IPS DF 6.9 (cell line): ENCODE measurements at regions not wholly inside any gene's neighbourhood (a gene's known extent, or its start where the extent isn't known, plus 50 kb on each side); places are given as distances from the start of the nearest gene placed in this dataset.

Experiments
- DNase-seq: peaks from one replicate; pipeline ENCODE4 v3.0.0-alpha.2; 2013; ENCODE audit warnings: low read depth, low spot score
- H3K27ac ChIP-seq: one replicate; pipeline ENCODE4 v1.5.1; 2013; ENCODE audit warnings: low read length, control low read depth
- H3K27me3 ChIP-seq: 2 replicates; pipeline ENCODE4 v1.6.1; 2013; ENCODE audit warnings: mild to moderate bottlenecking, low read length; ENCODE audit not compliant: control insufficient read depth, insufficient read depth
- H3K36me3 ChIP-seq: 2 replicates; pipeline ENCODE4 v1.6.1; 2013; ENCODE audit warnings: low read length; ENCODE audit not compliant: control insufficient read depth, insufficient read depth
- H3K4me1 ChIP-seq: 2 replicates; pipeline ENCODE4 v1.6.1; 2013; ENCODE audit warnings: low read length; ENCODE audit not compliant: control insufficient read depth, insufficient read depth
- H3K4me3 ChIP-seq: 2 replicates; pipeline ENCODE4 v1.5.1; 2013; ENCODE audit warnings: mild to moderate bottlenecking, low read length
- H3K9me3 ChIP-seq: 2 replicates; pipeline ENCODE4 v1.6.1; 2013; ENCODE audit warnings: low read length, inconsistent platforms; ENCODE audit not compliant: control insufficient read depth, insufficient read depth
- WGBS: extraction: QIAGEN DNeasy Blood & Tissue Kit; methylation state at CpG from one replicate; pipeline ENCODE4 v1.1.7; 2013; ENCODE audit warnings: mixed read lengths, missing lambda C conversion rate; ENCODE audit not compliant: insufficient read length, insufficient coverage; 5-methylcytosine and 5-hydroxymethylcytosine counted together

DNA sequence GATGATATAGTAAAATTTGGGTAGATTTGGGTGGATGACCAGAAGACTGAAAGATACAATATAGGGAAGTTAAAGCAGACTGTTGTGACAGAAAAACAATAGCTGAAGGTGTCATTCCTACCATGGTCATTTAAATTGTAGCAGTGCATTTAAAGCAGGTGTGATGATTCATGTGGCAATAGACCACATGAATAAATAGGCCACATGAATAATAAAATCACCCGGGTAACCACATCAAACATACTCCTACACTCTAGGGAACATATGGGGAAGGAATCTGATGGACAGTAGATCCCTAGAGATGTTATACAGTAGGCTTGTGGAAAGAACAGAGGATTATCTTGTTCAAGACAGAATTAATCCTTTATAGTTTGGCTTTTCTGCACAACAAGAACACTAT is 392.6 kb downstream of the SLITRK5 start:
- Histone ChIP-seq H3K4me1 (no peaks in the 10 kb centered on the region), H3K27ac (no peak overlapping the region), H3K36me3 (no peaks in the 10 kb centered on the region), H3K4me3 (no peak overlapping the region), H3K27me3 (no peaks in the 10 kb centered on the region), H3K9me3 (no peaks in the 10 kb centered on the region)
- WGBS: no CpG with 5 or more reads among the region's 1 CpG
- no peak for DNase-seq

- no peak for DNase-seq
- Histone ChIP-seq H3K27ac (no peak overlapping the region), H3K9me3 (no peaks in the 10 kb centered on the region), H3K27me3 (no peaks in the 10 kb centered on the region), H3K36me3 (no peaks in the 10 kb centered on the region), H3K4me1 (no peaks in the 10 kb centered on the region), H3K4me3 (no peak overlapping the region)
- WGBS: no CpG with 5 or more reads among the region's 2 CpGs
Observed at GRCh38 chr13:88066847-88067246, 395.7 kb downstream of the SLITRK5 start.

GRCh38 chr13:88068316-88068715 is 397.1 kb downstream of the SLITRK5 start:
- DNase-seq: no peak
- Histone ChIP-seq H3K27ac (no peak overlapping the region), H3K36me3 (no peaks in the 10 kb centered on the region), H3K4me3 (no peak overlapping the region), H3K9me3 (no peaks in the 10 kb centered on the region), H3K27me3 (no peaks in the 10 kb centered on the region), H3K4me1 (no peaks in the 10 kb centered on the region)
- no CpG with 5 or more reads among the region's 1 CpG for WGBS

DNA sequence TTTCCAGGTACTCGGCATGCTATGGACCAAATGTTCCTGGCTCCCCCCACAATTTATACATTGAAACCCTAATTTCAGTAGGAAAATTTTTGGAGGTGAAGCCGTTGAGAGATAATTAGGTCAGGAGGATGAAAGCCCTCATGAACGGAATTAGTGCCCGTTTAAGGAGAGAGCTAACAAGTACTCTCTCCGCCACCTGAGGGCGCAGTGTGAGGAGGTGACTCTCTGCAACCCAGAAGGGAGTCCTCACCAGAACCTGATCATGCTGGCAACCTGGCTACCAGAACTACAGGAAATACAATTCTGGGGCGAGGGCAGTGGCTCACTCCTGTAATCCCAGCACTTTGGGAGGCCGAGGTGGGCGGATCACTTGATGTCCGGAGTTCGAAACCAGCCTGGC is 397.8 kb downstream of the SLITRK5 start:
- Histone ChIP-seq H3K36me3 (no peaks in the 10 kb centered on the region), H3K27ac (no peak overlapping the region), H3K4me1 (no peaks in the 10 kb centered on the region), H3K9me3 (no peaks in the 10 kb centered on the region), H3K27me3 (no peaks in the 10 kb centered on the region), H3K4me3 (no peak overlapping the region)
- WGBS: no CpG with 5 or more reads among the region's 11 CpGs
- DNase-seq: peak; percentile 50

DNA sequence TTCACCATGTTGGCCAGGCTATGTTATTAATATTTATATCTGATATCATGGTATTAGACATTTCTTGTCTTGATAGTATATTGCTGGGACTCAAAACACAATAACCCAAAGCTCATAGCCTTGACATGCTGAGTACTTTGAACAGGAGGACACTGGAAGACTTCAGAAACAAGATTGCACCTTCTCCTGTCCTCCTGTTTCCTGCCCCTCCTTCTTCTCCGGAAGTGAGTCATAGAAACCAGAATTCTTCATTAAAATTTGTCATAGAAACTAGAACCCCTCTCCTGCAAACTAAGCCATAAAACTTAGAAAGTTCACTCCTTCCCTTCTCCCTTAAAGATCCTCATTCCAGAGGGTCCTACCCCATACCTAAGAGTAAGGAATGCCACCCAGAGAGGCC is 400.2 kb downstream of the SLITRK5 start:
- Histone ChIP-seq H3K27me3 (no peaks in the 10 kb centered on the region), H3K9me3 (no peaks in the 10 kb centered on the region), H3K36me3 (no peaks in the 10 kb centered on the region), H3K4me3 (no peak overlapping the region), H3K4me1 (no peaks in the 10 kb centered on the region), H3K27ac (no peak overlapping the region)
- DNase-seq: no peak
- WGBS: no CpG with 5 or more reads among the region's 1 CpG

DNA sequence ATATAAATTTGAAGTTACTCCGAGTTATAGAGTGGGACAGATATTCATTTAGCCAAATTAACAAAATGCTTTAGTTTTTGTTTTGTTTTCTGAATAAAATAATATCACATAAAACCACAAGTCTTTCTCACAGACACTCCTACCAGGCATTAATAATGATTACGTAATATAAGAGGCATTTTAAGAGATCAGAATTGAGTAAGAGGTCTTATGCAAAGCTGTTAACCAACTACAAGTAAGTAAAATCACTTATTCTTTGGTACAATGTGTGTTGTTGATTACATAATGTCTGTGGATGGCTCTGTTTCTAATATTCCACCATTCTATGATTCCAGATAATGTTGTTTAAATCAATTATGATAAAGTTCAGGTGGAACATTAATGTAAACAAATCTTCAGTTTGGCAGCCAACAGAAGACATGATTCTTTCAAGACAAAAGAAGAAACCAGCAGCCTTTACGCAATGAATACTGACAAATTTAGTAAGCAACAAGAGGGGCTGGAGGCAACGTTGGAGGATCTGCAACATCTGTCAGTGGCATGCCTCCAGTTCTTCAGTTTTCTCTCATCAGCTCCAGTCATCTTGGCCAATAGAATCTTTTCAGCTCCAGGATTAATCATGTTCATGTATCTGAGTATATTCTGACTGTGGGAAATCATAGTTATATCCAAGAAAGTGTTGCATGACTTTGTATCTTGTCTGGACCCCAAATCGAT is 403.8 kb downstream of the SLITRK5 start:
- H3K36me3 ChIP-seq: no peaks in the 10 kb centered on the region
- WGBS: 100% methylated on average over 1 of the region's 5 CpGs
- no peaks in the 10 kb centered on the region for H3K9me3 ChIP-seq
- H3K4me1 ChIP-seq: no peaks in the 10 kb centered on the region
- H3K27me3 ChIP-seq: no peaks in the 10 kb centered on the region
- no peak for DNase-seq
- H3K27ac ChIP-seq: no peak overlapping the region
- no peak overlapping the region for H3K4me3 ChIP-seq

DNA sequence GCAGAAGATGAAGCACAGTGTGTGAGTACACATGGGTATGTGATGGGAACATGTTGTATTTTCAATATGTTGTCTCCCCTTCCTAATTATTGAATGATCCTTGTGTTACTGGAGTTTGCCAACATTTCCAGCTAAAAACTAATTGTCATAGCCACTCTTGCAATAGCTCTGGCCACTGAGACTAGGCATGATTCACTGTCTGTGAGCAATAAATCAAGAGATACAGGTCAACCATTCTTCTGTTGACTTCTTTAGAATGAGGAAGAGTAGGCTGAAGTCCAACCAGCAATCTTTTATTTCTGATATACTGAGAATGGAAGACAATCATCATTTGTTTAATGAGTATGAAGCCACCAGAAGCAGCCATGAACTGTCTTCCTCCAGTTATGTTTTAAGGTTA is 413.9 kb downstream of the SLITRK5 start:
- Histone ChIP-seq H3K4me1 (no peaks in the 10 kb centered on the region), H3K36me3 (no peaks in the 10 kb centered on the region), H3K4me3 (no peak overlapping the region), H3K27ac (no peak overlapping the region), H3K27me3 (no peaks in the 10 kb centered on the region), H3K9me3 (no peaks in the 10 kb centered on the region)
- DNase-seq: no peak

DNA sequence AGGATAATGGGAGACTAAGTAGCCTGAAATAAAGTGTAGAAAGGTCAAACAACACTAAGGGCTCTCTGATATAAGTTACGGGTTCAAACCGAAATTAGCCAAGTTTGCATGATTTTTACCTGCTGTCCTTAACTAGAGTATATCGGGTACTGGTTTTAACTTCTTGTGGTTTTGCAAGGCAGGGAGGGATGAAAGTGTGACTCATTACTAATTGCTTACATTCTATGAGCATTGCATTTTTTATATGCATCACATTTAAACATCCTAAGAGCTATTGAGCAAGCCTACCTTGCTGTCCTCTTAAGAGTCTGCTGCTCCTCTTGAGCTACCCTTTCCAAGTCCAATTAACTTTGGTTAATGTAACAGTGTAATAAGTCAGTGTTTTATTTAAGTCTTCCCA is 415.4 kb downstream of the SLITRK5 start:
- DNase-seq: no peak
- Histone ChIP-seq H3K36me3 (no peaks in the 10 kb centered on the region), H3K4me3 (no peak overlapping the region), H3K27me3 (no peaks in the 10 kb centered on the region), H3K27ac (no peak overlapping the region), H3K9me3 (no peaks in the 10 kb centered on the region), H3K4me1 (no peaks in the 10 kb centered on the region)
- WGBS: no CpG with 5 or more reads among the region's 3 CpGs

DNA sequence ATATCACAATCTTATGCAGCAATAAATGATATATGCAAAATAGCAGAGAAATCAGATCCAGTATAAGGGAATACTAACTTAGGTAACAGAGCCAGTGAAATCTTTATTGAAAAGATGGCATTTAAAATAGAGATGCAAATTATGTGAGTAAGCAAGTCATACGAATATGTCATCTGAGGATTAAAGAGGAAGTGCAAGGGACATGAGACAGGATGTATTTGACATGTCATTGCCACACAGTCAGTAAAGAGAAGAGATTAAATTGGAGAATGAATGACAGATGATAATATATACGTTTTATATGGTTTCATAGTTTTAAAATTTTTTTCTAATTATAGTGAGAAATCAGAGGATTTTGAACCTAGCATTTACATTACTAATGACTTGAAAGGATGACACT is 426.4 kb downstream of the SLITRK5 start:
- Histone ChIP-seq H3K9me3 (no peaks in the 10 kb centered on the region), H3K36me3 (no peaks in the 10 kb centered on the region), H3K4me3 (no peak overlapping the region), H3K27ac (no peak overlapping the region), H3K27me3 (no peaks in the 10 kb centered on the region), H3K4me1 (no peaks in the 10 kb centered on the region)
- no CpG with 5 or more reads among the region's 2 CpGs for WGBS
- DNase-seq: no peak

DNA sequence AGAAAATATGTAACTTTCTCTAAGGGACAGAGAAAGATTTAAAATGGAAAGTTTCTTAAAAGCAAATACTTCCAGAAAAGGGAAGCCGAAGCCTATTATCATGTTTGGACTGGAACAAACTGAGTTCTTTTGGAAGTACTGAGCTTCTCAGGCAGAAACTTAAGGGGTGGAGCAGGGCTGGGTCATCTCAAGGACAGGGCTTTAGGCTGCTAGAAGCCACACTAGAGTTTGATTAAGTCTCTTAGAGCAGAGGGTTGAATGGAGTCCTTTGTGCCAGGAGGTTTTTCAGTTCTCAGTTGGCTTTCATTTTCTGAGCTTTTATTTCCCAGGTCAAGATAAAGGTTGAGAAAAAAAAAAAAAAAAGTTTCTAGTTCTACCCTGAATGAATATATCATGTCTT is 432.7 kb downstream of the SLITRK5 start:
- no peaks in the 10 kb centered on the region for H3K9me3 ChIP-seq
- H3K4me1 ChIP-seq: no peaks in the 10 kb centered on the region
- DNase-seq: no peak
- no CpG with 5 or more reads among the region's 1 CpG for WGBS
- H3K36me3 ChIP-seq: no peaks in the 10 kb centered on the region
- no peak overlapping the region for H3K4me3 ChIP-seq
- no peak overlapping the region for H3K27ac ChIP-seq
- no peaks in the 10 kb centered on the region for H3K27me3 ChIP-seq

DNA sequence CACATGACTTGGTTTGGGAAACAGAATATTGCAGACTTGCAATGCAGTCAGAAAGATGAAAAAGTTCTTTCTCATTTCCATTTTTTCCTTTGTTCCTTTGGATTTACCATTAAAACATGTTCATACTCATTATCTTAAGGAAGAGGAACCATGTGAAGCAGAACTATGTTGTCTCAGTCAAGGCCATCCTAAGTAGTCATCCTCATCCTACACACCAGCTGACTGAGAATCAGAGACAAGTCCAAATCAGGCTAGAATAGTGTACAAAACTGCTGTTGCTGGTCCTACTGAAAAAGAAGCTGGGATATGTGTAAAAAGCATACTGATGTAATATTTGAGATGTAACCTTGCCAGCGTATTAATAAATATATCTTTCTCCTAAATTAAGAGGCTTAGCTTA is 433.4 kb downstream of the SLITRK5 start:
- no peak for DNase-seq
- no peaks in the 10 kb centered on the region for H3K9me3 ChIP-seq
- no peaks in the 10 kb centered on the region for H3K4me1 ChIP-seq
- no peak overlapping the region for H3K27ac ChIP-seq
- no peaks in the 10 kb centered on the region for H3K27me3 ChIP-seq
- no CpG with 5 or more reads among the region's 1 CpG for WGBS
- no peak overlapping the region for H3K4me3 ChIP-seq
- no peaks in the 10 kb centered on the region for H3K36me3 ChIP-seq
